Activated gamma-delta T cell treated with Interleukin-2 at 50 U/mL for 16 hours (primary cell): ENCODE measurements at regions not wholly inside any gene's neighbourhood (a gene's known extent, or its start where the extent isn't known, plus 50 kb on each side); places are given as distances from the start of the nearest gene placed in this dataset.
"Not testable (repeated sequence)": the region's sequence is repeated elsewhere in the genome, so short reads cannot be mapped to it uniquely, and the experiment has no call there.

Experiments used
- DNase-seq: peaks from one replicate; pipeline ENCODE4 v3.0.0-alpha.2; 2020

GRCh38 chr11:109682788-109683187 is 260.8 kb downstream of the C11orf87 start:
- not testable (repeated sequence) for DNase-seq

GRCh38 chr11:109695696-109696095 is 273.7 kb downstream of the C11orf87 start:
- no peak for DNase-seq

- DNase-seq: no peak
These were observed 274.4 kb downstream of the C11orf87 start for GRCh38 chr11:109696191-109696897.

- DNase-seq: no peak
These were observed 275.3 kb downstream of the C11orf87 start for GRCh38 chr11:109697140-109697843.

- DNase-seq: no peak
These were observed 276.2 kb downstream of the C11orf87 start for GRCh38 chr11:109698237-109698636.

GRCh38 chr11:109704432-109704831 is 282.4 kb downstream of the C11orf87 start:
- DNase-seq: no peak

GRCh38 chr11:109706945-109707344 is 285.0 kb downstream of the C11orf87 start:
- DNase-seq: no peak

- no peak for DNase-seq
These were observed 285.4 kb downstream of the C11orf87 start for GRCh38 chr11:109707411-109707810.

- no peak for DNase-seq
These were observed 286.2 kb downstream of the C11orf87 start for GRCh38 chr11:109708184-109708583.

- not testable (repeated sequence) for DNase-seq
These were observed 292.5 kb downstream of the C11orf87 start for GRCh38 chr11:109714444-109714843.

GRCh38 chr11:109715424-109715823 is 293.4 kb downstream of the C11orf87 start:
- DNase-seq: not testable (repeated sequence)

- DNase-seq: no peak
These were observed 304.1 kb downstream of the C11orf87 start for GRCh38 chr11:109726061-109726460.

- no peak for DNase-seq
These were observed 306.1 kb downstream of the C11orf87 start for GRCh38 chr11:109728056-109728455.

- DNase-seq: no peak
These were observed 307.8 kb downstream of the C11orf87 start for GRCh38 chr11:109729761-109730160.

- DNase-seq: no peak
These were observed 308.7 kb downstream of the C11orf87 start for GRCh38 chr11:109730669-109731068.

GRCh38 chr11:109731451-109731850 is 309.5 kb downstream of the C11orf87 start:
- DNase-seq: no peak

- DNase-seq: no peak
These were observed 311.3 kb downstream of the C11orf87 start for GRCh38 chr11:109733245-109733644.

- DNase-seq: no peak
These were observed 312.6 kb downstream of the C11orf87 start for GRCh38 chr11:109734566-109734965.

- DNase-seq: no peak
These were observed 313.1 kb downstream of the C11orf87 start for GRCh38 chr11:109735128-109735527.

- no peak for DNase-seq
These were observed 317.4 kb downstream of the C11orf87 start for GRCh38 chr11:109739379-109739778.

- no peak for DNase-seq
These were observed 324.1 kb downstream of the C11orf87 start for GRCh38 chr11:109745996-109746625.

- DNase-seq: no peak
These were observed 325.8 kb downstream of the C11orf87 start for GRCh38 chr11:109747839-109748238.

- DNase-seq: no peak
These were observed 327.5 kb downstream of the C11orf87 start for GRCh38 chr11:109749476-109749875.

GRCh38 chr11:109750964-109751363 is 329.0 kb downstream of the C11orf87 start:
- DNase-seq: no peak
